Activated naive CD4-positive, alpha-beta T cell (primary cell): ENCODE measurements at regions not wholly inside any gene's neighbourhood (a gene's known extent, or its start where the extent isn't known, plus 50 kb on each side); places are given as distances from the start of the nearest gene placed in this dataset.

Experiments used
- DNase-seq, 4 experiments: peaks; one replicate each; lab custom pipeline; 2025; lab: John Stamatoyannopoulos, UW

DNA sequence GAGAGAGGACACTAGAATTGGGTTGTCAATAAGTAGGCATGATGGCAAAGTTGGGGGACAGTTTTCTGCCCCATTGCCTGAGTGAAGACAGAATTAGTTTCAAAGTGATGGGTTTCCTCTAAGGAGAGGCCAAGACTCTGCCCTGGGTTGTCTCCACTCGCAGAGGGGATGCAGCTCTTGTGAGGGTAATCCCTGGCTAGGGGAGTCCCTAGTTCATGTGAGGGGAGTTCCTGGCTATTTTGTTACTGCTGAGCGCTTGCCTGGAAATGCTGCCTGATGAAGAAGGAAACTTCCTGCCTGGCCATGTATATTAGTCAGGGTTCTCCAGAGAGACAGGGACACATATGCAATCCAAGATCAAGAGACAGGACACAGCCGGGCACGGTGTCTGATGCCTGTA is 501.5 kb downstream of the BCL11A start:
- no peak for DNase-seq

DNA sequence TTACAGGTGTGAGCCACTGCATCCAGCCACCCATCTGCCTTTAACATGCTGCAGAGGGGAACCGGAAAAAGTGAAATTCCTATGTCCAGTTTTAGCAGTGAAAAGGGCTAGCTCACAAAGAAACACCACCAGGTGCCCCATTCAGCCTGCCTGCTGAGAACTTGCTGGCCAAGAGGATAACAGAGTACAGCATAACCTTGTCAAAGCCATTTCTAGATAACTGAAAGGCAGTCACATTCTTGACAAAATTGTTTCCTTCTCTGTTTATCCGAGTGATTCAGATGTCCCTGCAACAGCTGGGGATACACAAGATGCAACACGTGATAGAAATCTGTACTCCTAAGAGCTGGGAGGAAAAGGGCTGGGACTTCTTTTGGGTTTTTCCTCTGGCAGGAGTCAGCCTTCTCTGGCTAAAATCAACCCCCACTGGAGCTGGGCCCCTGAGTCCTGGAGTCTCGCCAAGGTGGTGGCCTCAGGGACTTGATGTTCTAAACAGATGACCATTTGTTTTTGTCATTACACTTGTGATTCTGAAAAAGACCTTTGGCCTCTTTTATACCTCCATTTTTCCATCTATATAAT is 505.4 kb downstream of the BCL11A start:
- no peak for DNase-seq

DNA sequence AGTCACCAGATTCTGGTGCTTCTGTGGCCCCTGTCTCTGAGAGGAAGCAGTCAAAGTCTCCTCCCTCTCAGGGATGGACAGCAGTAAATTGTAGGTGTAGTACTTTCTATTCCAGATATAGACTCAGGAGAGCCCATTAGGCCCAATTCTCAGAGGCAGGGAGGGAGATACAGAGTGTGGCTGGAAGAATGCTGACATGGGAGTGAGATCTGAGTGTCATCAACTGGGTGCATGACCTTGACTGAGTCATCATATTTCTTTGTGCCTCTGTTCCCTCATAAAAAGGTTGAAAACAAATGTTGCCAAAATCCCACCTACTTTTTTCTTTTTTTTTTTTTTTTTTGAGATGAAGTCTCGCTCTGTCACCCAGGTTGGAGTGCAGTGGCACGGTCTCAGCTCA is 506.1 kb downstream of the BCL11A start:
- DNase-seq, result no peak

DNA sequence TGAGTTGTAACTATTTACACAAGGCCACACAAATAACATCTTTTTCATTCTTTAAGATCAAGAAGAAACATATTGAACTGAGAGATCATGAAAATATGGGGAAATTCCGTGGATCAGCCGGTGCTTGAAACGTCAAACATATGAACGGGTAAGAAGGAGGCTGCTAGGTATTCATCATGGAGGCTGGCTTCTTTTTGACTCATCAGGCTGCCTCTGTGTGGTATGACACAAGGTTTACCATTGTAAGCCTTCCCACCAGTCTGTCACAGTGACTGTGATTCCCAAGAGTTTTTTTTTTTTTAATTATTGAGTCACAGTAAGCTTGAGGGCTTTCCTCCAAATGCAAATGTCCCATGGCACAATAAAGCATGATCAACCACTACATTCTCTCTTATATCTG is 506.9 kb downstream of the BCL11A start:
- DNase-seq, result no peak

DNA sequence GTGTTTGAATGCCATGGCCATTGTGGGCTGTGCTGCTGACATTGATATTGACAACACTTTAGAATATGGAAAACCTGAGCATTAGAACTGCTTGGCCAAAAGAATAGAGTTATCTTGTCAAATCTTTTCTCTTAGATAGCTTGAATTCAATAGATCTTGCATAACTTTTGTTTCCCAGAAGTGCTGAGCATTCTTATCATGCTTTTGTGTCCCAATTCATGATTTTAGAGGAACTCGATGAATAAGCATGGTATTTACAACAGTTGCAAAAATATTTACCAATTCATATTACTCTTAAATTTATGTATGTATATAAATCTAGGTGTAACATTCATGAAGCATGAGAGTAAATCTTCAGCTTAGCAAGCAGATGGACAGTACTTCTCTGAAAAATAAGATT is 508.0 kb downstream of the BCL11A start:
- DNase-seq, result no peak

DNA sequence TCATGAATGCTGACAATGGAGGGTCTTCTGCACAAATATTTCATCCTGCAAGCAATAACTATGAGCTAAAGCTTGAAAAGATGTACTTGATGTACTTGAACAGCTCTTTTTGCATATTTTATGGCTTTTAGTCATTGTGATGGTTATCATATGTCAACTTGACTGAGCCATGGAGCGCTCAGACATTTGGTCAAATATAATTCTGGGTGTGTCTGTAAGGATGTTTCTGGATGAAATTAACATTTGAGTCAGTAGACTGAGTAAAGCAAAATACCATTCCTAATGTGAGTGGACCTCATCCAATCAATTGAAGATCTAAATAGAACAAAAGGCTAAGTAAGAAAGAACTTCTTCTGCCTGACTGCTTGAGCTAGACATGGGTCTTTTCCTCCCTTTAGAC is 509.0 kb downstream of the BCL11A start:
- DNase-seq, result no peak

DNA sequence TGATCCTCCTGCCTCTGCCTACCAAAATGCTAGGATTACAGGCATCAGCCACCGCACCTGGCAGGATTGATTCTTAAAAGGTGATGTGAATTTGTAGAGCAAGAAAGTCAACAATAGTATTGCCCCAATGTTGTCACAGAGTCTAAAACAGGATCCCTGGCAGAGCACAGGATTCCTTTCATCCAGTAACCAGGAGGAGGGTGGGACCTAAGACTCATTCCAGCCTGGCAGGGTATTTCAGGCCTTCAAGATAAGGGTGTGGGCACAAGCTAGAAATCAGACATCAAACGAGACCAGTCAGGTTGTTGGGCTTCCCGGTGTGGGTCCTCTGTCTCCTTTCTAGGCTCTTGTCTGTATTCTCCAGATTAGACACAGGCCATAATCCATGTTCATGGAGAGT is 511.4 kb downstream of the BCL11A start:
- no peak for DNase-seq

DNA sequence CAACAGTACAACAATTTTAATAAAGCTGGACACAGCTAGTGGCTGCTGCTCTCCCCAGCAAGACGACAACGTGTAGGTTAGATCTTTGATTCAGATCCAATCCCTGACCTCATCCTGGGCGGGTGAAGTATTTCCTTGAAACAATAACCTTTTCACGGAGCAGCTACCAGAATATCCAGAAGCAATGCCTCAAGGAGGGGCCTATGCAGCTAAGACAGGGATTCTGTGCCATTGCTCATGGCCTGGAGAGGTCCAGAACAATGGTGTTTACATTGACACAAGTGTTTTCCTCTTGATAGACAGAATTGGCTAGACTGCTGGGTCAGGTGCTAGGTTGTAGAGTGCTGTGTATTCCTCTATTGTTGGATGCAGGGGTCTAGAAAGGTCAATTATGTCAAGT is 520.1 kb downstream of the BCL11A start:
- DNase-seq, result no peak

DNA sequence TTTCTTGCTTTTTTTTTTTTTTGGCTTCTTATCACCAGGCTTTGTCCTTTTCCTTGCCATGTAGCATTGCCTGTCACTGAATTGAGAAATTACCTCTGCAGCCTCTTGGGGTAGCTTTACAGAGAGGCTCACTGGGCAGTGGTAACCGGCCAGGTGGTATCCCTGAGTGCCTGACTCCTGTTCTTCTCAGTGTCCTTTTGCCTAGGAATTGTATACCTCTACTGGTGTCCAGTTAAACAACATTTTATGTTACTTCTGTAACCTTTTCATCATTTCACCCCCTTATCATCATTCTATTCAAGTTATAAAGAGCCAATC is 523.9 kb downstream of the BCL11A start:
- DNase-seq, result no peak

DNA sequence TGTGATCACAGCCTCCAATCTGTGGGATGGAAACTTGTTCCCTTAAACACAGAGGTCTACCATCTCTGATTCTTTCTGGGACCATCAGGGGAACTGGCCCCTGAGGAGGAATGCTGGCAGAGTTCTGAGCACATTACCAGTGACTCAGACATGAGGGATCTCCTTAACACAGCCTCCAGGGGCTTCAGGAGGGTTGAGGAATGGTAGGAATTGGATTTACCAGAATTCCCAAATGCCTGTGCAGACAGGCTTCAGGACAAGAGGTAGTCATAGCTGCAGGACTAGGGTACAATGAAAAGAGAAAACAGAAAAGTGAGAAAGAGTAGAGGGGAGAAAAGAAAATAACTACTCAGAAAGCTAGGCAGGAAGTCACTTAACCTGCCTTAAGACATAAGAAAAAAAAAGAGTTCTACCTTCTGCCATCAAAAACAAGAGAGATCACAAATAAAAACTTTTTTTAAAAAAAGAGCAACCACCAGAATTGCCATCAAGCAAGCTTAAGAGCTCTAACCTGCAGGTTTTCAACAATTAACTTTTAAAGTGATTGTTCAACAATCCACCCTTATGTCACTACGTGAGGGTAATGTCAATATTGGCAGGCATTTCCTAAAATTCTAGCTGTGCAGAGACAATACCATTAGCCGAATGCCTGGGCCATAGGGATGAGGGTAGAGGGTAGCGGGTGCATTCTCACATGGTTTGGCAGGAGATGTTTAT is 524.4 kb downstream of the BCL11A start:
- DNase-seq, result no peak

DNA sequence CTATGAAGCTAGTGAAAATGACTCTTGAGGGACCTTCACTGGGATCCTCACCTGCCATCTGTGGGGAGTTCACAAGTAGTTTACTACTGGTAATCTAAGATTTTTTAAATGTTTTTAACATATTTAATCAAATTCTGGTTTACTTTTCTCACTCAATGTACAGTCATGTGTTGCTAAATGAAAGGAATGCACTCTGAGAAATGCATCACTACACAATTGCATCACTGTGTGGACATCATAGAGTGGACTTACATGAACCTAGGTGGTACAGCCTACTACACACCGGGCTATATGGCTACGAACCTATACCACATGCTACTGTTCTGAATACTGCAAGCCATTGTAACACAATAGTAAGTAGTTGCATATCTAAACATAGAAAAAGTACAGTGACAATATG is 528.0 kb downstream of the BCL11A start:
- DNase-seq, result no peak

DNA sequence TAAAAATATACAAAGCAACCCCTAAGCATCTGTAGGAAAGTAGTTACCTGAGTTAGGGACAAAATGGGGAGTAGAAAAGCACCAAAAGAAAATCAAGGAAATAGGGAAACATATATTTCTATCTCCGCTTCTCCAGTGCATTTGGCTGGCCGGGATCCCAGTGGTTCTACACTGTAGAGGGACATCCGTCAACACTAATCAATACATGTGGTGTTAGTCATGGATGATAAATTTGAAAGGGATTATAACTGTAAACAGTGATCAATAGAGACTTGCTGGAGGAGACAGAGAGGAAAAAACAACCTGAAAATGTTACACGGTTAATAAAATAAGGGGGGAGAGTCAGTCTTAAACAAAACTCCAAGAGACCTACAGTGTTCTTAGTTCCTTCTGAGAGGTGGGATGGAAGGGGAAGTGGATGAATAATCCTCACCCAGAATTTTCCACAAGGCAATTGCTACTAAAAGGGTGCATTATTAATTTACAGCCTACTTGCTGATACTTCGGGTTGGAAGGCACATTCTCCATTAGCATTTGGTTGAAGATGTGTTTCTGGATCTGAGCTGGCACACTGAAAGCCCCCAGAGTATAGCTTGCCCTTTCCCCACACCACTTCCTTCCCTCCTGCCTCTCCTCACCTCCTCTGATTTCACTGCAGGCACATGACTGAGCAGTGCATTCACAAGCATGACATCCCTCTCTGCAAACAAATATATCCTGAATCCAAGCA is 530.0 kb downstream of the BCL11A start:
- no peak for DNase-seq

DNA sequence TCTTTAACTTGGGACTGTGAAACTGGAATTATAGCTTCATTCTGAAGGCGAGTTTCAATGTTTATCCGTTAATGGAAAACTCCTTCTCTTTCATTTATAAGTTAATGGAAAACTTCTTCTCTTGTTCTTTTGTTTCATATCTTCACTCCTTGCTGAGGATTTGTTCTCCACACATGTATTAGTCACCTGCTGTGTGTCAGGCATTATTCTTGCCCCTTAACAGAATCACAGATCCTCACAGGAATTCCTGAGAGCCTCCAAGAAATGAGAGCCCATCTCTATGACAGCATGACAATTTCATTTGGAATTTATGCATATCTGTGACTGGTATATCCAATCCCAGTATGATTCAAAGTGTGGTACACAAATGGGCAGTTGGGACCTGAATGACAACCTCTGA is 545.8 kb downstream of the BCL11A start:
- DNase-seq, result no peak

DNA sequence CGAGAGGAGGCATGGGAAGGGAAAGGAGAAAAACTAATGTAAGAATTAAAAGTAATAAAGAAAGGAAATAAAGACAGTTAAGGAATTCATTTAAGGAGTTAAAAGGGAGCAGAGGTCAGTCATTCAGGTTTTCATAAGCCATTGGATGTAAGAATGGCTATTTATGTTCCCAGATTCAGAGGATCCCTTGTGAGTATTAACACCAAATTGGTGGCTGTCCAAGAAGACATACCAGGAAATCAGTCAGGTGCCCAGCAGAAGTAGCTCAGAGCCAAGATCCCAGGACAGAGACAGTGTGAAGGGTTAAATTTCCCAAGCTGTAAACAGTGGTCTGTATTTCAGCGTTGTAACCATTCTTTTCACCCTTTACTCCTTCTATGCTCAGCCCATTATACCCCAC is 550.4 kb downstream of the BCL11A start:
- no peak for DNase-seq

DNA sequence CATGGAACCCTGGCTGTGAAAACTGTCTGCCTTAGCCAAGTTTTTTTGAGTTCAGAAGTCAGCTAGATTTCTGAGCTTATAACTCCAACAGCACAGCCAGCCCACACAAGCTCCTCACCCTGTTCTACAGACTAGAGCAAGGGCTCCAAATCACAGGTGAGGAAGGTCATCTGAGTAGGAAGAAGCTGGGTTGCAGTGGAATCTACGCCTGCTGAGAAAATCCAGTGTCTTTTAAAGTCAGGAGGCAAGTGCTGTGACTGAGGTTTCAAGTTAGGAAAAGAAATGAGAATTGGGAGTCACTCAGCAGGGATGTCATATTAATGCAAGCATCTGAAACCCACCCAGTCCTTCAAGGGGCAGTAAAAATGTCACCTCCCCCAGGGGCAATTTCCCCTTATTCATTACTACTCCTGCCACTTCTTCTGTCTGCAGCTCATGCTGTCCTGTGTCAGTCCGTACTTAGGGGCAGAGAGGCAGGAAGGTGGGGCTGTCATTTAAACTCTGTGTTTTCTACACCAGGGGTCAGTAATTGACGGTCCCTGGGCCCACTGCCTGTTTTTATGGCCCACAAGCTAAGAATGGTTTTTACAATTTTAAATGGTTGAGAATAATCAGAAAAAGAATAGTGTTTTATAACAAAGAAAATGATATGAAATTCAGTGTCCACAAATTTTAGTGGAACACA is 551.1 kb downstream of the BCL11A start:
- no peak for DNase-seq

DNA sequence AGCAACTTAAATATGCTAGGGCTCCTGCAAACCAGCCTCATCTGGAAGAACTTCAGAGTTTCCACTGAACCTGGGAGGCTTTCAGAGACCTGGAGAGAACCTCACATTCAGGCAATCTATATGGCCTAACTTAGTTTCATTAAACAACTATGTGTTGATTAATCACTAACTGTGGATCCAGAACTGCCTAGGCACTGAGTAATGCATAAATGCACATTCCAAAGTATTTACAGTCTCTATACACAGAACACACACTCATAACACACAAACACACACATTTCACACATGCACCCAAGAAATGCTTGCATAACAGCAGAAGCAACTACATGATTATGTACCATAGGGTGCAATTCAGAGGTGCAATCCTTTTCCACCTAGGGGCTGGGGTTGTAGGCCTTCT is 552.8 kb downstream of the BCL11A start:
- no peak for DNase-seq

DNA sequence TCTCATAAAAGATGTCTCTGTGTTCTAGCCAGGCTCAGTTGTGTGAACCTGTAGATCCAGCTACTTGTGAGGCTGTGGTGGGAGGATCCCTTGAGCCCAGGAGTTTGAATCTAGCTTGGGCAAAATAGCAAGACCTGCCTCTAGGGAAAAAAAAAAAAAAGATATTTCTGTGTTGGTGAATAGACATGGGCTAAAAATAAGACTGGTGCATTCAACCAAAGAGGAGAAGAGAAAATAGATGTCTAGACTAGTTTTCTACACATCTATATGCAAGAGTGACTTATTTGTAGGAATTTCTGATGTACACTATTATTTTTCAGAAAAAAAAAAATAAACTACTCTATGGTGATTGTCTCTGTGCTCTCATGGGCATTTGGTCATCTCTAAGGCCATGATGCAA is 555.1 kb downstream of the BCL11A start:
- DNase-seq, result no peak

DNA sequence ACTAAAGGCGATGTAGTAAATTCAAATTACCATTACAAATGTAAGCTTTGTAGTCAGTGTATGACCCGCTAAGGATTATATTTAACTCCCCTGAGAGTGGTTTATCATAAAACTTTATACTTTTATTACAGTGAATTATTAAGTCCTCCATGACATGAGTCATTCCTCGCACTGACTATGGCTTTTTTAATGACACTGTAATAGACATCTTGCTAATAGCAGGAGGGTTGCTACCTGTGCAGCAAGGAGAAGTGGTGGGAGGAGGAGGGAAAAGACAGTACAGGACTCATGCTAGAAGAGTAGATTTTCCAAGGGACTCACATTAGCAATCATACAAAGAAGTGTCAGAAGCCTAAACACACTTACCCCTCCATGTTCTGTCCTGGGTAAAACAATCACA is 556.1 kb downstream of the BCL11A start:
- DNase-seq, result no peak

DNA sequence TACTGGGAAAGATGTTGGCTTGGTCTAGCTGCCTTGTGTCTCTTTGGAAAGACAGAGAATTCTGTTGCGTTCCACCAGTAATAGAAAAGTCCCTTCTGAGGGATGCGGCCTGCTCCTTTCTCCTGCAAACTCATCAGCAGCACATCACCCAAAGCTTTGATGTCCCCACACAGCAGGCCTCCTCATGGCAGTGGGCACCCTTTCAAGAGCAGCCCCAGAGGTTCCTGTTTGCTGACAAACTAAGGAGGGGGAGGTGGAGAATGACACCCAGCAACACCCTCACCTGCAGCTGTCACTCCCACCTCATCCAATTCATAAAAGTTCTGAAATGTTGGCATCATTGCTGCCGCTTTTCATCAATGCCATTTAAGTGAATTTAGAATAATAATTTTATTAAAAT is 556.6 kb downstream of the BCL11A start:
- no peak for DNase-seq

DNA sequence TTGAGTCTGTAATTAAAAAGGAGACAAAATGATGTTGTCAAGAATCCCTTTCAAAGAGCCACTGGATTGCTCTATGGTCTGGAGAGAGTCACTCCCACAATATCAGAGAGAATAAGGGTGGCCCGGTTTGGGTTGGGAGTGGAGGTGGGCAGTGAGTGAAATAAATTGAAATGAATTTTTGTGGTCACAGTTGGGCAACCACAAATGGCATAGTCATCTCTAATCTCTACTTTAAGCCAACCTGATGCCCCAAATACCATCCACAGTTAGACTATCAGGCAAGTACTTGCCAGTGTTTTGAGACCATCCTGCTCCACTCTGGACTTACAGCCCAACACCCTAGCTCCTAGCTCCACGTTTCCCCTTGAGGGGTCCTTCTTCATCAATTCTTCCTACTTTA is 559.7 kb downstream of the BCL11A start:
- DNase-seq, result no peak

DNA sequence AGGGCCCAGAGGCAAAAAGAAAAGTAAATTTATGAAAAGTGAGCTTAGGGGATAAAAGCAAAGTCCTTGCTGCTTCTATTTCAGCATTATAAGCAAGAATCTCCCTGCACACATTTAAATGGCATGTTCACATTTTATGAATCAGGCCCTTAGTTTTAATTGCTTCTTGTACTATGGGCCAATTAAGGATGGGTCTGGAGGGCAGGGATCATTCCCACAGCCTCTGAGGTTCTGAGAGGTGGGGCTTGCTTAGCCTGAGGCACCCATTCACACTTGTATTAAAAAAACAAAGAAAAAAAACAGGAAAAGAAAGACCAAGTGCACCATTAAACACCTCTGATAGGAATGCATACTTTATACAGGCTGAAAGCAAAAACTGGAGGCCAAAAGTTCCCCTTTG is 565.1 kb downstream of the BCL11A start:
- DNase-seq, result no peak

DNA sequence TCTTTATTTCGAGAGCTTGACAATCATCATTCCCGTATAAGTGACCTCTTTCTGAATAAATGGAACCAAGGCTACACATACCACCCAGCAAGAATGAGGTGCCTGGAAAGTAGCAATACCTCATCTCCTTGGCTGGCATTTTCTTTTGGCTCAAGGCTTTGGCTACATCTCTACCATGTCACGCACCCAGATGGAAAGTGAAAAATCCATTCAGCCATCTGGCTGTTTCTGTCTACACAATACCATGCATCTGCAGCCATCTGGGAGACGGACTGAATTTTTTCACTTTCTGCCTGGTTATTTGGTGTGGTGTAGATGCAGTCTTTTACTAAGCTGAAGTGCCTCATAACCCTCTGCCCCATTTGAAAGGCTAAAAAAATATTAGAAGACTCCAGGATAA is 566.9 kb downstream of the BCL11A start:
- DNase-seq, result no peak

DNA sequence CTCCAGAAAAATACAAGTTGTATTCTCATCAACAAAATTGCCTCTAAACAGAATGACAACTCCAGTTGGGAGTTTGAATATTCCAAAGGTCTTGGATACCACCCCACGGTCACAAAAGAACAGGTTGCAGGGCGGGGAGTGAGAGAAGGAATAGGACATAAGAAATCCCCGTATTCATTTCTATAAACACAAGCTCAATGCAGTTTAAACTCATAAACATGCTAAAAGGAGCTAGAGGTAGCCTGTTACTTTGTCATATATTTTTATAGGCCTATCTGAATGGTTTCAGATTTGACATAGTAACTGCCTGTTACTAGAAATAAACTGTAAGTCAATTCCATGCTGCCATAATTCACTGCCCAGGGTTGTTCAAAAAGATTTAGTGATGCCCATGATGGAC is 567.5 kb downstream of the BCL11A start:
- no peak for DNase-seq
